Fibroblast of skin of left biceps (primary cell): ENCODE measurements at regions not wholly inside any gene's neighbourhood (a gene's known extent, or its start where the extent isn't known, plus 50 kb on each side); places are given as distances from the start of the nearest gene placed in this dataset.
"Not testable (repeated sequence)": the region's sequence is repeated elsewhere in the genome, so short reads cannot be mapped to it uniquely, and the experiment has no call there.

ENCODE experiments used
- DNase-seq, 2 experiments: peaks; one replicate each; pipeline ENCODE4 v3.0.0-alpha.2; 2013; ENCODE audit warnings: low read depth in 2 of 2

DNA sequence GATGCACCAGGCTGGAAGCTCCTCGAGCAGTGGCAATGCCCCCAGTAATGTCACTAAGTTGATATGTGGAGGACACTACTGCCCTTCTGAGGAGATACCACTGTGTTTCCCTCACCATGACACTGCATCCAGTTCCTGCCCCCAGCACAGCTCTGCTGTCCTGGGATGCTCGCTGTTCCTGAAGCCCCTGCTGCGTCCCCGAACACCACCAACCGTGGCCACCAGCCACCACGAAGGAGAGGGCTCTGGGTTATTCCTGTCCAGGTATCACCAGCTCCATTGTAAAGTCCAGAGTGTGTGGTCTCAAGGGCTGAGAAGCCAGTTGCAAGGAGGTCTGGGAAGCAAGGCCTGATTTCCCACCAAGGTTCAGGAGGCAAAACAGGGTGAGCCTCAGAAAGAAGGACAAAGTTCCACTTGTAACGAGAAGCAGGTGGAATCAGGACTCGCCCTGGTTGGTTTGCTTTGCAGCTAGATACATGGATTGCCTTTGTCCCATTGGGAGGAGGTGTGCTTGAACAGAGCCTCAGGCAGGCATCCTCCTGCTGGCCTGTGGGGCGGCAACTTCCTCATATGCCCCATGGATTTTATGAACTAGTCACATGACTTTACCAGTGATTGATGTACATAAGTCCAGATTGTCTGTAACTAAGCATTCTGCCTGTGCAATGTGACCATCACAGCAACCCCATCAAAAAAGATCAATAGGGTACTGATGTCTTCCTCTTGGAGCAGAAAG is 427.0 kb upstream of the VSTM2A start:
- DNase-seq = no peak

DNA sequence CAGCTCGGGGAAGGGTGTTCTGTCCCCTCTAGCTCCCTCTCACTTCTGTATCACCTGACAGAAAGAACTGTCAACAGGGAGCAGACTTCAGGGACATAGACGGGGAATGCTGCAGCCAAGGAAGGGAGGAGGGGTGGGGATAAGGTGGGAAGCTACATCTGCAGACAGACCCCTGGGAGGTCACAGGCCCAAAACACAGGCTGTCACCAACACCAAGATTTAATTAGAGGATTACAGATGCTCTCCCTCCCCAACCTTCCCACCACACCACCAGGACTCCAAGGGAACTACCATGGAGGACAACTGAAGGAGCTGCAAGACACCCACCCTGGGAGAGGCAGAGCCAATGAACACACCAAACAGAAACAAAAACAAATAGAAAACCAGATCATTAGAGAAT is 425.2 kb upstream of the VSTM2A start:
- DNase-seq = no peak

- no peak for DNase-seq
Measured at GRCh38 chr7:54129035-54129434, 413.1 kb upstream of the VSTM2A start.

DNA sequence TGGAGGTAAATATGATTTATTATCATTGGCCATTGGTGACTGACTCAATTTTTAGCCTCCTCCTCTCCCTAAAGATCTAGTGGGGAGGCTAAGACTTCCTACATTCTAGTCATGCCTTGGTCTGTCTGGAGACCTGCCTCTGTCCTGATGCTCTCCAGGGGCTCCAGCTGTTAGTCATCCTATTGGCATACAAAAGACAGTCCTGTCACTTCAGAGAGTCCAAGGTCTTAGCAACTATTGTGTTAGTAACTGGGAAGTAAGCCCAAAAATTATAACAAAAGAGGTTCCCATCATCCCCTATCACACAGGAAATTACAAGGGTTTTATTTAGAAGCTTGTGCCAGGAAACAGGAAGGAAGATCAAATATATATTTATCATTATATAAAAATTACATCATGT is 400.6 kb upstream of the VSTM2A start:
- DNase-seq = no peak

GRCh38 chr7:54145716-54146115 is 396.5 kb upstream of the VSTM2A start:
- no peak for DNase-seq

DNA sequence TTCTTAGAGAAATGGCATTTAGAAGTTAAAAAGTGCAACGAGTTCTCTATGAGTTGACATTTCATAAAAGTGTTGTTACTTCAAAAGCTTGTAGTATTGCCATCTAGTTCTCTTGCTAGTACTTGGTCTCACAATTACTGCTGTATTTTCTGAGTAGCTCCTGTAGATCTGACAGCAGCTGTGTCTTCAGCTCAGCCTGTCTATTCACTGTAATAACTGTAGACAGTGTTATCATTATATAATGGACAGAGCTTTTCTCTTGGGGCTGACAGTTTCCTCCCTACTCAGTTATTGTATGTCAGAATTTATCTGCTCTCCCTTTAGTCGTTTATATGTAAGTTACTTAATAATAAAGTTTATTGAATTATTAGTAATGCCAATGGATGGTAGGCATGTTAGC is 388.7 kb upstream of the VSTM2A start:
- DNase-seq = no peak

DNA sequence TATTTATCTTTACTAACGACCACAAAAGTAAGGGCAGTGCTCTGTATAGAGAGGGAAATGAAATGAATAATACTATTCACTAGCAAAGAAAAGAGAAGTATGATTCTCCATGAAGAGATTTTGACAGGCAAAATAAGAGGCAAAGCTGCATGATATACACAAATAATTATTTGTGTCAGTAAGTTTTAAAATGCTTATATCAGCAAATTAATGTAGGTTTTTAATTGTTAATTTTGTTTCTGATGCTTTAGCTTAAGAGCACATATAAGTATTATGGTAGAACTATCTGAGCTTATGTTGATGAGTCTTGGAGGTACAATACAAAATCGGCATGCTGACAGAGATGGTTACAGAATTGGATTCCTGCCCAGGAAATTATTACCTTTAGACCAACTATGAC is 383.1 kb upstream of the VSTM2A start:
- DNase-seq = no peak

DNA sequence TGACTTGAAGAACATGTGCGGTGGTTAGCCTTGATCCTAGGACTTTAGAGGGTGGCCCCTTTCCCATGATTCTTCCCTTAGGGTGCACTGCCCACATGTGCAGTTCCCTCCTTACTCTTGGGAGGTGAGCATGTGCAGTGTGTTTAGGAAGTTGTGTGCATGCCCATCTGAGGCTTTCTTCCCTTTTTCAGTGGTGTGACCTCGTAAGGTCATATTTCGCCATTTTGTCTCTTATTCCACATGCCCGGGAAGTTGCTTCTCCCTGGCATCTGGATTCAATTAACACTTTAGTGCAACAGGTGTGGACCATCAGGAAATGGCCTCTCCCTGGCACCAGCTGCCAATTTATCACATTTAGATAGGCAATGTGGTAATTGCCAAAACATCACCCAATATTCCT is 380.6 kb upstream of the VSTM2A start:
- no peak for DNase-seq

DNA sequence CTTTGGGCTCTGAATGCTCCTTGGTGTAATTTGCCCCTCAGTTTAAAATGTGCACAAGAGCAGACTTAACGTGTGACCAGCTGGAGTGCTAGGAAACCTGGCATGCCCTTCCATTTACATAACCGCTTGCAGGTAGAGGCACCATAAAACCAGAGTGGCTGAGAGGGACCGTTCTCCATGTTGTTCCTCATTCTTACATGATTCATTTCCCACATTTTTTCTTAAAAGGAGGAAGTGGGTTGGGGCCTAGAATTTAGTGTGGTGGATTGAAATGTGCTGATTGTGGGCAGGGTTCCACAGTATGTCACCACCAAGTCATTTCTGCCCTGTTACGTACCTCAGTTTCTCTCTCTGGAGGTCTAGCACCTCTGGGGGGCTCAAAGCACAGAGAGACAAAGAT is 375.8 kb upstream of the VSTM2A start:
- no peak for DNase-seq

GRCh38 chr7:54179321-54180029 is 362.7 kb upstream of the VSTM2A start:
- no peak for DNase-seq

- DNase-seq = no peak
Measured at GRCh38 chr7:54180796-54181195, 361.4 kb upstream of the VSTM2A start.

DNA sequence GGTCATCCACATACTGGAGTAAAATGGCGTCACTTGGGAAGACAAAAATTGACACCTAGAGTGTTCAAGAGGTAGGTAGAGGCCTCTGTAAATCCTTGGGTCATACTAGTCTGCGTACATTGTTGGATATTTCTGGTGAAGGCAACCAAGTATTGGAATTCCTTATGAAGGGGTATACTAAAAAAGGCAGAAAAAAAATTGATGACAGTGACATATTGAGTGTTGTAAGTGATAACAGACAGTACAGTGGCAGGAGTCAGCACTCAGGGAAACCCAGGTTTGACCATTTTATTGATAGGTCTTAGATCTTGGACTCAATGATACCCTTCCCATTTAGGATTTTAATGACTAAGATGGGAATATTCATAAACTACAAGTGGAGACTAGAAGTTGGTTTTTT is 359.1 kb upstream of the VSTM2A start:
- no peak for DNase-seq

GRCh38 chr7:54186336-54186735 is 355.8 kb upstream of the VSTM2A start:
- DNase-seq = no peak

GRCh38 chr7:54187886-54188685 is 354.1 kb upstream of the VSTM2A start:
- DNase-seq = no peak

DNA sequence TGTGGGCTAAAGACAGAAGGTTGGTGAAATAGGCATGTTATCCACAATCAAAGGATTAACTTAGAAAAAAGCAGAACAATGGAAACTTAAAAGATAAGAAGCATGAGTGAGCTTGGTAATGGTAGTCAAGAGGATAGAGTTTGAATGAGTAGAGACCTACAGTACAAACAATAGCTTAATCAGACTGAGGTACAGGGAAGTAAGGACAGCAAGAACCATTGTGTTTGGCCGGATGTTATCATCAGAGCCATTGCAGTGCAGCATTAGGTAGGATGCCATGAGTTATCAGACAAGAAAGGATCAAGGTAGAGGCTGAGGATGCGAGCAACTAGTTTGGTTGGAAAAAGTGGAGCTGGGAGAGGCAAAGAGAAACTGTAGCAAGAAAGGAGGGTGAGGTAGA is 353.3 kb upstream of the VSTM2A start:
- DNase-seq = no peak

- DNase-seq = no peak
Measured at GRCh38 chr7:54189330-54189729, 352.8 kb upstream of the VSTM2A start.

DNA sequence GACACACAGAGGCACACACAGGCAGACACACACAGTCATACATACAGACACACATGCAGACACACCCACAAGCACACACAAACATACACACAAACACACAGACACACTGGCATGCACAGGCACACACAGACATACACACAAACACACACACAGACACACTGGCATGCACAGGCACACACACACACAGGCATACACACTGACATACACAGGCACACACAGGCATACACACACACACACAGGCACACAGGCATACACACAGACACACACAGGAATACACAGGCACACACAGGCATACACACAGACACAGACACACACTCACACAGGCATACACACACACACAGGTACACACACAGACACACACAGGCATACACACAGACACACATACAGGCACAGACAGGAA is 340.7 kb upstream of the VSTM2A start:
- no peak for DNase-seq

DNA sequence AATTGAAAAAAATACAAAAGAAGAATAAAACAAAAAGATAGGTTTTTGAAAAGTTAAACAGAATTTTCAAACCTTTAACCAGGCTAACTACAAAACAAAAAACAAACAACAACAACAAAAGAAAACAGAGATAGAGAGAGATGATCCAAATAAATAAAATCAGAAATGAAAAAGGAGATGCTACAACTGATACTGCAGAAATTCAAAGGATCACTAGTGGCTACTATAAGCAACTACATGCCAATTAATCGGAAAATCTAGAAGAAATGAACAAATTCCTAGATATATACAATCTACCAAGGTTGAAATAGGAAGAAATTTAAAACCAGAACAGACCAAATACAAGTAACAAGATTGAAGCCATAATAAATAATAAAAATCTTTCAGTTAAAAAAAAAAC is 326.8 kb upstream of the VSTM2A start:
- DNase-seq = no peak

GRCh38 chr7:54226030-54226429 is 316.1 kb upstream of the VSTM2A start:
- DNase-seq = not testable (repeated sequence)

GRCh38 chr7:54242776-54243175 is 299.4 kb upstream of the VSTM2A start:
- no peak for DNase-seq

DNA sequence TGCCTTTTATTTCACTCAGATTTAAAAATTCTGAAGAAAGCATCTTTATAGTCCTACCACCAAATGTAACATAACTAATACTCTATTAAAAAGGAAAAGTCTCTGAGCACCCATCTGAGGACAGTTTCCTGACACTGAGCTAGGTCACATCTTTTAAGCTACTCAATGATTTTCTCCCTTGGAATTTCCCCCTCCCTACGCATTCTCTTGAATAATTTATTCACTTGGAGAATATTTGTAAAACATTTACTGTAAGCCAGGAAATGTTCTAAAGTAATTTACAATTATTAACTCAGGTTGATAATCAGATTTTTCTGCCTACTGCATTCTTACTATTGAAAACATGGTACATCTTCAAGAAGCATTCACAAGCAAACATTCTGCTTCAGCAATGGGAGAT is 297.2 kb upstream of the VSTM2A start:
- no peak for DNase-seq

- DNase-seq = no peak
Measured at GRCh38 chr7:54249686-54250085, 292.5 kb upstream of the VSTM2A start.
